NCI-H1417 treated with DMSO at 0.1 percent for 48 hours (cell line): ENCODE measurements at regions not wholly inside any gene's neighbourhood (a gene's known extent, or its start where the extent isn't known, plus 50 kb on each side); places are given as distances from the start of the nearest gene placed in this dataset.

Source experiments
- DNase-seq: peaks from one replicate; lab custom pipeline; 2025; lab: John Stamatoyannopoulos, UW

GRCh38 chr3:154976072-154976983 lies 103.8 kb upstream of the MME start:
- DNase-seq = no peak

GRCh38 chr3:154973851-154974250 lies 106.3 kb upstream of the MME start:
- DNase-seq = no peak

DNA sequence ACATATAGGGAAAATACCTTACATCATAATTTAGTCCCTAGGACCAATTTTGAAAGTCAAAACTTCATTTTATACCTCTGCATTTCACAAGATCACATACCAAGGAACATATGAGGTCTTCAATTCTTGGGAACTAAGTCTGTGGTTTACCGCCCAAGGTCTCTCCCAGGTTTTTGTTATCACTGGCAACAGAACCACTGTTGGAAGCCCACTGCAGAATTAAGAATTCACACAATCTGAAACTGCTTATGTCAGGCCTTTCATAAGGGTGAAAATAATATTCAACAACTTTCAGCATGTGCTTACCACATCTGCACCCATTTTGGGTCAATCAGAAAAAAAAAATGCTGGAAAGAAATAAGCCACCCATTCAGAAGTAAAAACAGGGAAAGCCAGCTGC lies 107.2 kb upstream of the MME start:
- DNase-seq = no peak

- no peak for DNase-seq
These were observed 108.3 kb upstream of the MME start for GRCh38 chr3:154971771-154972326.

GRCh38 chr3:154971341-154971740 lies 108.8 kb upstream of the MME start:
- DNase-seq = no peak

DNA sequence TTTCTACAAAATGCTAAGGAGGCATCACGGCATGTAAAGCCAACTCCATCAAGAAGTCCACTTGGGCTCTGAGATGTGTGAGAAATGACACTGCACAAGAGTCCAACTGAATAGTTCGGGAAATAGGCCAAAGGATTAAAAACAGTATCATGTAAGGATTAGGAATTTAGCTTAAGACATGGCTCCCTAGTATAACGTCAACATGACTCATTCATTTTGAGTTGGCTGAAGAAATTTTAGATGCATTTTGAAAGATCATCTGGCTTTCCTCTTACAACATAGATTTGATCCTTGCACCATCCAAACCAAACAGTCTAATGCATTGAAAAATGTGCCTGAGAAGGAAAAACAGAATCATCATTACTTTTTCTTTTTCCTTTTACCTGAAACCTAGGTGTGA lies 109.3 kb upstream of the MME start:
- no peak for DNase-seq

- DNase-seq = no peak
These were observed 110.8 kb upstream of the MME start for GRCh38 chr3:154969366-154969765.

GRCh38 chr3:154967090-154967489 lies 113.0 kb upstream of the MME start:
- no peak for DNase-seq

DNA sequence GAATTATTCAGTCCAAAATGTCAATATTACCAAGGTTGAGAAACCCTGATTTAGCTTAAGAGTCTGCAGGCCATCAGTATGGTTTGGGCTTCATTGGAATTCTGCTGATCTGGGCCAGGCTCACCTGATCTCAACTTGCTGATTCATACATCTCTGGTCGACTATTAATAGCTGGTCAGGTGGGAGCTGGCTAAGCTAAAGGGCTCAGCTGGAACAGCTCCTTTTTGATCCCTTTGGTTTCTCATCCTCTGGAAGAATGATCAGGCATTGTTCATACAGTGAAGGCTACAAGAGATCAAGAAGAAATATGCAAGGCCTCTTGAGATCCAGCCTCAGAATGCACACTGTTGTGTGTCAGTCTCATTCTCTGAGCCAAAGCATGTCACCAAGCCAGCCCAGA lies 123.3 kb upstream of the MME start:
- no peak for DNase-seq

DNA sequence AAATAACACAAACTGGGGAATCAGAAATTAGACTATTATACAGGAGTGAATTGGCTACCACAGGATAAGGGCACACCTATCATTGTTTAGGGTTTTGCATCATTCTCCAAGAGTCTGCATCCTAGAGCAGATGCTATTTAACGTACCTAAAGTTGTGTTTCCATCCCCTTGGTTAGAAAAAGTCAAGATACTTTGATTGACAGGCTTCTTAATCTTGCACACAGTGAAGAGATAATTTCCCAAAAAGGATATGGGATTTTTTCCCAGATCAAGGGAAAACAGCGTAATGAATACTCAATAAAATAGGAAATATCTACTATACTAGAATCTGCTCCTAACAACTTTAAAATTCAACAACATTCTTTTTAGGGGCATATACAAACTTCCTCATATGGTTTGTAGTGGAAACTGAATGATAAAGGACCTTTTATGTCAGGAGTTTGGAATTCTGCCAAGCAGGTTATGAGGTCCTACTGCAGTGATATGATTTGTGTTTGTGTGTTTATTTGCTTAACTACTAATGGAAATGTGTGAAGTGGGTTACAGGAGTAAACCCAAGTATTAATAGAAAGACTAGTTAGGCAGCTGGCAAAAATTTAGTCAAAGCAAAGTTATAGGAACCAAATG lies 124.1 kb upstream of the MME start:
- DNase-seq = peak; percentile 33

- no peak for DNase-seq
These were observed 125.4 kb upstream of the MME start for GRCh38 chr3:154954757-154955156.

GRCh38 chr3:154953538-154953937 lies 126.6 kb upstream of the MME start:
- DNase-seq = no peak

- no peak for DNase-seq
These were observed 127.6 kb upstream of the MME start for GRCh38 chr3:154952553-154952952.

- DNase-seq = no peak
These were observed 136.1 kb upstream of the MME start for GRCh38 chr3:154943981-154944380.

DNA sequence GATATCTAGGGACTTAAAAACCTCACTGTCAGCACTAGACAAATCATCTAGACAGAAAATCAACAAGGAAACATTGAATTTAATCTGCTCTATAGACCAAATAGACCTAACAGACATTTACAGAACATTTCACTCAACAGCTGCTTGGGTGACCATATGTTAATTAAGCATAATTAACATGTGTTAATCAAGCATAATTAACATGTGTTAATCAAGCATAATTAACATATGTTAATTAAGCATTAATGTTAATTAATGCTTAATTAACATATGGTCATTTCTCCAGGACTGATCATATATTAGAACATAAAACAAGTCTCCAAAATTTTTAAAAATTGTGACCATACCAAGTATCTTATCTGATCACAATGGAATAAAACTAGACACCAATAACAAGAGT lies 137.3 kb upstream of the MME start:
- DNase-seq = no peak

- no peak for DNase-seq
These were observed 143.9 kb upstream of the MME start for GRCh38 chr3:154936196-154936595.

- no peak for DNase-seq
These were observed 146.5 kb upstream of the MME start for GRCh38 chr3:154933581-154933980.

DNA sequence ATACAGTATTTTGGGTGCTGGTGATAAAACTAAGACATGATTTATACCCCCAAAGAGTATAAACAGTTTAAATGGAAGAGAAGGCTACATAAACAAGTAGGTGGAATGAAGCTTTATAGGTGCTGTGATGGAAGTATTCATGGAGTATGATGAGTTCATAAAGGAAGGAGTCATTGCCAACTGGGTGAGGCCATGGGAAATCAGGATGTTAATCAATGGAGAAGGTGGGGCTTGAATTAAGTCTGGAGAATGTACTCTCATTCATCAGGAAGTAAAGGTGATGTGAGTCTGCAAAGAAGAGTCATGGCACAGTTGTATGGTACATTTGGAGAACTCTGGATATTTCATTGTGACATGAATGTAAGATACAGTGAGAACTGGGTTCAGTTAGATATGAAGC lies 147.5 kb upstream of the MME start:
- no peak for DNase-seq

- no peak for DNase-seq
These were observed 148.6 kb upstream of the MME start for GRCh38 chr3:154931484-154931883.

DNA sequence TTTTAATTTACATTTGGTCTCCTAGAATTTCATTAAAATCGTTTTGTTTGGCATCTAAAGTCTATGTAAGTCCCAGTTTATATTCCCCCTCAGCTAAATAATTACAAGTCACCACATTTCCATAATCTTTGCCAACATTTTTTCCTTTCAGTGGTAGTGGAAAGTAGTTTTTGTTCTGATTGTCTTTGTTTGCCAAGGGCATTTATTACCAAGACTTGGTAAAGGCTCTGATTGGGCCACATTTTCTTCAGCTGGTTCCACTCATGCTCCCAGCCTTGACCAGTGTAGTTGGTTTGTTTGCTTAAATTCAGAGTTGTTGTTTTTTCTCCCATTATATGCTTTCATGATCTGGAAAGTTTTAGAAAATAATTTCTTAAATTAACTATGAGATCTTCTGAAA lies 153.4 kb upstream of the MME start:
- no peak for DNase-seq

DNA sequence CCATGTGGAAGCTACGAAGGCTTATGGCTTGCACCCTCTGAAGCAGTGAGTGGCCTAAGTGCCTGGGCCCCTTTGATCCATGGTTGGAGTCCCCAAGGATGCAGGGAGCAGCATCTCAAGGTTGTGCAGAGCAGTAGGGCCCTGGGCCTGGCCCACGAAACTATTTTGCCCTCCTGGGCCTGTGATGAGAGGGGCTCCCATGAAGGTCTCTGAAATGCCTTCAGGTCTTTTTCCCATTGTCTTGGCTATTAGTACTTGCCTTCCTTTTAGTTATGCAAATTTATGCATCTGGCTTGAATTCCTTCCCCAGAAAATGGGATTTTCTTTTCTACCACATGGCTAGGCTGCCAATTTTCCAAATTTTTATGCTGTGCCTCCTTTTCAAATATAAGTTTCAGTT lies 158.8 kb upstream of the MME start:
- no peak for DNase-seq

- DNase-seq = no peak
These were observed 160.9 kb upstream of the MME start for GRCh38 chr3:154919226-154919625.

DNA sequence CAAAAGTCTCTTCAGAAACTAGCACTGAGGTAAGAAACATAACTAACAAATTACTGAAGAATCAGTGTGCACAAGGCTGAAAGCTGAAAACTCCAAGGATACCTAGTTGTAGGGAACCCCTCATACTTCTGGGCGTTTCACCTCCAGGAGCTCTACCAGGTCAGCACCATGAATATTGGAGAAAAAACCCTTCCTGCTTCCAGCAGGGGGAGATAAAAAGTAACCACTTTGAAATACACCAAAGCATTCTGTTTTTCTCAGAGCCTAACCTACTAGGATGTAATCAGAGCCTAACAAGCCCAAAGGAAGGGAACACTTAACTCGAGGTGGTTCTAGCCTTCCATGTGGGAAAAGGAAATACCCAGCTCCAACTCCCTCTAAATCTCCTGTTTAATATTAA lies 175.8 kb upstream of the MME start:
- no peak for DNase-seq
